Testis (tissue), 2 donors: ENCODE measurements at regions not wholly inside any gene's neighbourhood (a gene's known extent, or its start where the extent isn't known, plus 50 kb on each side); places are given as distances from the start of the nearest gene placed in this dataset.

Experiments
- DNase-seq: peaks from one replicate; pipeline ENCODE4 v3.0.0-alpha.2; 2019
- H3K27ac ChIP-seq, 2 donors: fragments of 200-600 bp; sonication (generic); one replicate each; pipeline ENCODE4 v1.5.1; 2019
- H3K27me3 ChIP-seq: fragments of 200-600 bp; sonication (generic); one replicate; pipeline ENCODE4 v1.5.1; 2019
- H3K36me3 ChIP-seq: fragments of 200-600 bp; sonication (generic); one replicate; pipeline ENCODE4 v1.5.1; 2017; ENCODE audit warnings: low read depth; ENCODE audit errors: missing control alignments
- H3K4me1 ChIP-seq: fragments of 200-600 bp; sonication (generic); one replicate; pipeline ENCODE4 v1.5.1; 2019
- H3K4me3 ChIP-seq, 2 donors: fragments of 200-600 bp; sonication (generic); one replicate each; pipeline ENCODE4 v1.5.1; 2017 to 2019
- H3K9me3 ChIP-seq: fragments of 200-600 bp; sonication (generic); one replicate; pipeline ENCODE4 v1.5.1; 2017
- CTCF ChIP-seq, 3 experiments: fragments of 450-650 bp in 2 of 3; fragments of 200-600 bp in 1 of 3; sonication (generic) in 1 of 3; IDR thresholded peaks; one replicate each; pipeline ENCODE4 v1.5.1; 2016 to 2019; ENCODE audit warnings: antibody characterized with exemption in 3 of 3, mild to moderate bottlenecking in 2 of 3, moderate library complexity in 1 of 3
- POLR2A ChIP-seq: fragments of 450-650 bp; IDR thresholded peaks from one replicate; pipeline ENCODE4 v1.6.1; 2017; ENCODE audit warnings: antibody characterized with exemption, mild to moderate bottlenecking, moderate library complexity
- WGBS, 2 donors: methylation state at CpG; one replicate each; pipeline ENCODE4 v1.1.5; 2018; 5-methylcytosine and 5-hydroxymethylcytosine counted together
- intact Hi-C: fragments of 100-400 bp; cut with DNase I; formaldehyde crosslinking; loops from one replicate; pipeline ENCODE4 v1.15.1; 2023; ENCODE audit warnings: low total_unique reads

- peaks cover 4% of the 10 kb centered on the region for H3K4me1 ChIP-seq
- intact Hi-C loops, result no loop called here
- no peaks in the 10 kb centered on the region for H3K9me3 ChIP-seq
- TF ChIP-seq CTCF (IDR thresholded peaks at IDR 0.05) (no peak), POLR2A (no peak)
- H3K27ac ChIP-seq, result no peak overlapping the region
- no peaks in the 10 kb centered on the region for H3K36me3 ChIP-seq
- H3K27me3 ChIP-seq, result no peaks in the 10 kb centered on the region
- WGBS, 2 donors, result 86 to 88% methylated on average over 3 of the region's 3 CpGs
- no peak overlapping the region for H3K4me3 ChIP-seq
- no peak for DNase-seq
Measured at GRCh38 chr13:65917731-65918130, 1312.4 kb downstream of the PCDH9 start.

- WGBS, 2 donors, result 71 to 81% methylated on average over 1 of the region's 1 CpG
- H3K27ac ChIP-seq, result no peak overlapping the region
- H3K36me3 ChIP-seq, result no peaks in the 10 kb centered on the region
- no peak overlapping the region for H3K4me3 ChIP-seq
- no peaks in the 10 kb centered on the region for H3K27me3 ChIP-seq
- DNase-seq, result no peak
- no peaks in the 10 kb centered on the region for H3K9me3 ChIP-seq
- TF ChIP-seq POLR2A, result no peak
- TF ChIP-seq CTCF (IDR thresholded peaks at IDR 0.05), result no peak
- peaks cover 4% of the 10 kb centered on the region for H3K4me1 ChIP-seq
- intact Hi-C loops, result no loop called here
Measured at GRCh38 chr13:65915195-65915594, 1314.9 kb downstream of the PCDH9 start.

- H3K27ac ChIP-seq, result no peak overlapping the region
Measured at GRCh38 chr13:65914716-65915115, 1315.4 kb downstream of the PCDH9 start.

GRCh38 chr13:65913173-65913572 lies 1317.0 kb downstream of the PCDH9 start:
- no peak overlapping the region for H3K4me3 ChIP-seq
- no peaks in the 10 kb centered on the region for H3K27me3 ChIP-seq
- H3K9me3 ChIP-seq, result no peaks in the 10 kb centered on the region
- H3K27ac ChIP-seq, result no peak overlapping the region
- H3K36me3 ChIP-seq, result no peaks in the 10 kb centered on the region
- peaks cover 4% of the 10 kb centered on the region for H3K4me1 ChIP-seq
- 79 to 88% methylated on average over 2 of the region's 2 CpGs for WGBS, 2 donors
- DNase-seq, result no peak
- intact Hi-C loops, result no loop called here
- TF ChIP-seq POLR2A (no peak), CTCF (IDR thresholded peaks at IDR 0.05) (no peak)

More at GRCh38 chr13:65914716-65915115, 1315.4 kb downstream of the PCDH9 start:
- DNase-seq, result no peak
- no peaks in the 10 kb centered on the region for H3K9me3 ChIP-seq
- H3K4me3 ChIP-seq, result no peak overlapping the region
- no peaks in the 10 kb centered on the region for H3K36me3 ChIP-seq
- intact Hi-C loops, result no loop called here
- no peak for TF ChIP-seq POLR2A
- no peak for TF ChIP-seq CTCF (IDR thresholded peaks at IDR 0.05)
- no peaks in the 10 kb centered on the region for H3K27me3 ChIP-seq
- peaks cover 4% of the 10 kb centered on the region for H3K4me1 ChIP-seq
- 76 to 86% methylated on average over 1 of the region's 1 CpG for WGBS, 2 donors

- 71 to 76% methylated on average over 3 of the region's 3 CpGs for WGBS, 2 donors
- H3K36me3 ChIP-seq, result no peaks in the 10 kb centered on the region
- H3K9me3 ChIP-seq, result no peaks in the 10 kb centered on the region
- peaks cover 4% of the 10 kb centered on the region for H3K4me1 ChIP-seq
- TF ChIP-seq POLR2A (no peak), CTCF (IDR thresholded peaks at IDR 0.05) (no peak)
- H3K27ac ChIP-seq, result no peak overlapping the region
- intact Hi-C loops, result no loop called here
- no peak for DNase-seq
- H3K4me3 ChIP-seq, result no peak overlapping the region
- no peaks in the 10 kb centered on the region for H3K27me3 ChIP-seq
Measured at GRCh38 chr13:65912516-65912915, 1317.6 kb downstream of the PCDH9 start.
